Breast epithelium (tissue), 4 donors: ENCODE measurements at regions not wholly inside any gene's neighbourhood (a gene's known extent, or its start where the extent isn't known, plus 50 kb on each side); places are given as distances from the start of the nearest gene placed in this dataset.

ENCODE experiments used
- DNase-seq, 2 donors: peaks; one replicate each; pipeline ENCODE4 v3.0.0-alpha.2; 2019; ENCODE audit warnings: low spot score in 2 of 2
- H3K27ac ChIP-seq, 2 donors: fragments of 200-600 bp; sonication (generic) in 1 of 2; one replicate each; pipeline ENCODE4 v1.5.1; 2016 to 2019; ENCODE audit warnings: mild to moderate bottlenecking in 1 of 2
- H3K27me3 ChIP-seq, 2 donors: fragments of 200-600 bp; sonication (generic) in 1 of 2; one replicate each; pipeline versions ENCODE4 v1.5.1 to v1.6.0; 2017 to 2019; ENCODE audit warnings: control low read depth in 1 of 2, mild to moderate bottlenecking in 1 of 2
- H3K36me3 ChIP-seq: fragments of 200-600 bp; one replicate; pipeline ENCODE4 v1.5.1; 2019
- H3K4me1 ChIP-seq, 2 donors: fragments of 200-600 bp; sonication (generic); one replicate each; pipeline ENCODE4 v1.5.1; 2016 to 2019; ENCODE audit warnings: control low read depth in 1 of 2
- H3K4me3 ChIP-seq, 3 donors: fragments of 200-600 bp; sonication (generic); 1 replicate in 2 of 3; 2 replicates in 1 of 3; pipeline ENCODE4 v1.5.1; 2016 to 2019; ENCODE audit warnings: mild to moderate bottlenecking in 3 of 3, moderate library complexity in 2 of 3
- H3K9me3 ChIP-seq, 2 donors: fragments of 200-600 bp; sonication (generic) in 1 of 2; one replicate each; pipeline ENCODE4 v1.5.1; 2016 to 2019; ENCODE audit warnings: control low read depth in 1 of 2
- POLR2A ChIP-seq: fragments of 450-650 bp; IDR thresholded peaks from one replicate; pipeline ENCODE4 v1.6.1; 2016; ENCODE audit warnings: antibody characterized with exemption, mild to moderate bottlenecking, moderate library complexity
- POLR2AphosphoS5 ChIP-seq, 3 donors: sonication (generic); formaldehyde crosslinking; IDR thresholded peaks; one replicate each; pipeline ENCODE4 v1.6.1; 2017; ENCODE audit warnings: antibody characterized with exemption in 3 of 3
- intact Hi-C: fragments of 100-400 bp; cut with DNase I; formaldehyde crosslinking; loops from one replicate; pipeline ENCODE4 v1.15.1; 2023; ENCODE audit warnings: low total_unique reads
- TF ChIP-seq, protein P1 (sequence below), 3 donors: fragments of 450-650 bp; IDR thresholded peaks; one replicate each; pipeline ENCODE4 v1.5.1; 2016 to 2017; ENCODE audit warnings: antibody characterized with exemption in 3 of 3, mild to moderate bottlenecking in 3 of 3, moderate library complexity in 3 of 3

- no peak overlapping the region for H3K4me3 ChIP-seq
- intact Hi-C loops: no loop called here
- TF ChIP-seq, protein P1, sequence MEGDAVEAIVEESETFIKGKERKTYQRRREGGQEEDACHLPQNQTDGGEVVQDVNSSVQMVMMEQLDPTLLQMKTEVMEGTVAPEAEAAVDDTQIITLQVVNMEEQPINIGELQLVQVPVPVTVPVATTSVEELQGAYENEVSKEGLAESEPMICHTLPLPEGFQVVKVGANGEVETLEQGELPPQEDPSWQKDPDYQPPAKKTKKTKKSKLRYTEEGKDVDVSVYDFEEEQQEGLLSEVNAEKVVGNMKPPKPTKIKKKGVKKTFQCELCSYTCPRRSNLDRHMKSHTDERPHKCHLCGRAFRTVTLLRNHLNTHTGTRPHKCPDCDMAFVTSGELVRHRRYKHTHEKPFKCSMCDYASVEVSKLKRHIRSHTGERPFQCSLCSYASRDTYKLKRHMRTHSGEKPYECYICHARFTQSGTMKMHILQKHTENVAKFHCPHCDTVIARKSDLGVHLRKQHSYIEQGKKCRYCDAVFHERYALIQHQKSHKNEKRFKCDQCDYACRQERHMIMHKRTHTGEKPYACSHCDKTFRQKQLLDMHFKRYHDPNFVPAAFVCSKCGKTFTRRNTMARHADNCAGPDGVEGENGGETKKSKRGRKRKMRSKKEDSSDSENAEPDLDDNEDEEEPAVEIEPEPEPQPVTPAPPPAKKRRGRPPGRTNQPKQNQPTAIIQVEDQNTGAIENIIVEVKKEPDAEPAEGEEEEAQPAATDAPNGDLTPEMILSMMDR (IDR thresholded peaks at IDR 0.05): no peak
- no peak for TF ChIP-seq POLR2AphosphoS5 (IDR thresholded peaks at IDR 0.05)
- DNase-seq: no peak
- no peaks in the 10 kb centered on the region for H3K27me3 ChIP-seq
- no peaks in the 10 kb centered on the region for H3K4me1 ChIP-seq
- no peaks in the 10 kb centered on the region for H3K9me3 ChIP-seq
- no peak overlapping the region for H3K27ac ChIP-seq
- H3K36me3 ChIP-seq: no peaks in the 10 kb centered on the region
Observed at GRCh38 chr2:139721411-139721995, 941.3 kb upstream of the NXPH2 start.

DNA sequence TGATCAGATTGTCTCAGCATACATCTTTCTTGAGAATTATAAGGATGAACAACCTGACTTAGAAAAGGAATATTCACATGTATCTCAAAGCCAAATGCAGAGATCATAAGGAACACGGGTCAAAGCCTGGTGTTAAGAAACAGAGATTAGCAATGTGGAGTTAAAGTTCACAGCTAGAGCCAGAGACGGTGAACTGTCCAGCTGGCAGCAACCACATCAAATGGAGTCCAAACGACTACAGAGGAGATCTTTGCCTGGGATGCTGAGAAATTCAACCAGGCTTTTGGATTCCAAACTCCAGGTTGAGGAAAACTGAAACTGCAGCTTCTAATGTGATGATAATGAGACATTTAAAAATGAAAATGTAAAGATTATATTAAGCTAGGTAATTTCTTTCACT lies 939.9 kb upstream of the NXPH2 start:
- no peaks in the 10 kb centered on the region for H3K4me1 ChIP-seq
- H3K36me3 ChIP-seq: no peaks in the 10 kb centered on the region
- no peak overlapping the region for H3K4me3 ChIP-seq
- H3K27me3 ChIP-seq: no peaks in the 10 kb centered on the region
- no peaks in the 10 kb centered on the region for H3K9me3 ChIP-seq
- TF ChIP-seq, protein P1 (IDR thresholded peaks at IDR 0.05): no peak
- TF ChIP-seq POLR2A (no peak), POLR2AphosphoS5 (IDR thresholded peaks at IDR 0.05) (no peak)
- intact Hi-C loops: no loop called here
- H3K27ac ChIP-seq: no peak overlapping the region
- DNase-seq: no peak

DNA sequence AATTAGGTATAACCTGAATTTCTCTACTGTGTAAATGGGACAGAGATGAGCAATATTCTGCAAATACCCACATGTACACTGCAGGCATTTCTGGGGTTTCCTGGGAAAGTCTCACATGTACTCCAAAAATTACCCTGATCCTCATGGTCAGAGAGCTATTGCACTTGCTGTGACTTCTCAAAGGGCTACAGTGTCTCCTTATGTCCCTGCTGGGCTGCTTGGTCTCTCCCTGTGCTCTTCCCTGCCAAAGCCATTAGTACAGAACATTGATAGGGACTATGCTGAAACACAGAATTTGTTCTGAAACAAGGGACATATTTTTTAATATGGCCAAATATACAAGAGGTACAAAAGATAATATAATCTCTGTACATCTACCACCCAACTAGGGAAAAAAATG lies 924.4 kb upstream of the NXPH2 start:
- H3K4me1 ChIP-seq: no peaks in the 10 kb centered on the region
- H3K27ac ChIP-seq: no peak overlapping the region
- TF ChIP-seq, protein P1 (IDR thresholded peaks at IDR 0.05): no peak
- TF ChIP-seq POLR2AphosphoS5 (IDR thresholded peaks at IDR 0.05) (no peak), POLR2A (no peak)
- no peaks in the 10 kb centered on the region for H3K36me3 ChIP-seq
- H3K9me3 ChIP-seq: no peaks in the 10 kb centered on the region
- intact Hi-C loops: no loop called here
- no peaks in the 10 kb centered on the region for H3K27me3 ChIP-seq
- DNase-seq: no peak
- H3K4me3 ChIP-seq: no peak overlapping the region

- intact Hi-C loops: no loop called here
- TF ChIP-seq POLR2AphosphoS5 (IDR thresholded peaks at IDR 0.05) (no peak), POLR2A (no peak)
- TF ChIP-seq, protein P1 (IDR thresholded peaks at IDR 0.05): no peak
- DNase-seq: no peak
Observed at GRCh38 chr2:139694327-139694726, 914.1 kb upstream of the NXPH2 start.

DNA sequence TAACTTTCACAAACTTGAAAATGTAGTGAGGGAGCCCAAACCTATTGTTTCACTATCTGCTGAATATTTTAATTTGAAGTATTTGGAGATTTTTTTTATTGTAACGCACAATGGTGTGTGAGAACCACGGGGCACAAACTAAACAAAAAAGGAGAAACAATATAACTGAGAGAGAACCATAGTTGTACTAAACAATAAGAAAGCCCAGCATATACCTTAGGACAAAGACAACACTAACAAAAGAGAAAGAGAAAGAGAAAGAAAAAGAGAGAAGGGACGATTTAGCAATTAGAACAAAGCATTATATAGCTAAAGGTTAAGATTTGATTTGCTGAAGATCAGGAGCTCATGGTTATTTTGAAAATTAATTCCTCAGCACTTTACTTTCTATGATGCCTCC lies 906.0 kb upstream of the NXPH2 start:
- no peak overlapping the region for H3K27ac ChIP-seq
- DNase-seq: no peak
- H3K36me3 ChIP-seq: no peaks in the 10 kb centered on the region
- no peaks in the 10 kb centered on the region for H3K4me1 ChIP-seq
- intact Hi-C loops: no loop called here
- no peak overlapping the region for H3K4me3 ChIP-seq
- no peaks in the 10 kb centered on the region for H3K27me3 ChIP-seq
- no peaks in the 10 kb centered on the region for H3K9me3 ChIP-seq
- TF ChIP-seq POLR2AphosphoS5 (IDR thresholded peaks at IDR 0.05) (no peak), POLR2A (no peak)
- TF ChIP-seq, protein P1 (IDR thresholded peaks at IDR 0.05): no peak

More at GRCh38 chr2:139694327-139694726, 914.1 kb upstream of the NXPH2 start:
- no peaks in the 10 kb centered on the region for H3K4me1 ChIP-seq
- no peaks in the 10 kb centered on the region for H3K27me3 ChIP-seq
- no peak overlapping the region for H3K4me3 ChIP-seq
- no peaks in the 10 kb centered on the region for H3K9me3 ChIP-seq
- H3K36me3 ChIP-seq: no peaks in the 10 kb centered on the region
- no peak overlapping the region for H3K27ac ChIP-seq
